ENCODE measurements at regions not wholly inside any gene's neighbourhood (a gene's known extent, or its start where the extent isn't known, plus 50 kb on each side); places are given as distances from the start of the nearest gene placed in this dataset.
"Not testable (repeated sequence)": the region's sequence is repeated elsewhere in the genome, so short reads cannot be mapped to it uniquely, and the experiment has no call there.

- DNase-seq = no peak
Measured at GRCh38 chr6:74607934-74608333, 597.9 kb downstream of the COL12A1 start.

DNA sequence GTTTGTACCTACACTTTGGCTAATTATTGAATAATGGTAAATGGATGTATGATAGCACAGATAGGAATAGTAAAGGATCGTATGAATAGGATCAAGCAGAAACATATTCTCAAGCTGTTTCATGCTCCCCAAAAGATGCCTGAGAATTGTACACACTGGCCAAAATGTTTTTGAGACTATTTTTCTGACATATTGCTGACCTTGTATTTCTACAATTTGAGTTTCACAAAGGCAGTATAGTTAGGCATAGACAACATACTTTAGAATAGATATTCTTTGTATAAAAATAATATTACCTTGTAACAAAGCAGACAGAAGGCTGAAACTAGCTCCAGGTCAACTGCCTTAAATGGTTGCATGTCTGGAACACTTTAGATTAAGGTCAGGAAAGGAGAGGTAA, 598.4 kb downstream of the COL12A1 start:
- no peak for DNase-seq

GRCh38 chr6:74606582-74607071, 599.2 kb downstream of the COL12A1 start:
- no peak for DNase-seq

GRCh38 chr6:74605922-74606581, 599.8 kb downstream of the COL12A1 start:
- DNase-seq = no peak

- DNase-seq = no peak
Measured at GRCh38 chr6:74604279-74604678, 601.6 kb downstream of the COL12A1 start.

GRCh38 chr6:74603322-74604076, 602.4 kb downstream of the COL12A1 start:
- no peak for DNase-seq

DNA sequence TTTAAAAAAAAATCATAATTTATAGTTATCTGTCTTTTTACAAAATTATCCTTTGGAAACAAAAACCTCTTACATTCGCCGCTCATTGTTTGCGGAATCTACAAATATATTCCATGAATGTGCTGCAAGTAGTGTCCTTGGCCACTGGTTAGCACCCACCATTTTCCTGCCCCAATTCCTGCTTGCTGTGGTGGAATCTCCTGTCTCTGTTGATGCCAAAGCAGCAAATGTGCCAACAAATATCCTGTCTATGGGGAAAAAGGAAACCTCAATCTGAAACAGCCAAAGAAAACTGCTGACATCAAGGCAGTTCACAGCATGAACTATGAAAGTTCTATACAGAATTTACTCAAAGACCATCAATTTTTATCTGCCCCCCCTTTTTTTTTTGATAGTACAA, 603.6 kb downstream of the COL12A1 start:
- no peak for DNase-seq

DNA sequence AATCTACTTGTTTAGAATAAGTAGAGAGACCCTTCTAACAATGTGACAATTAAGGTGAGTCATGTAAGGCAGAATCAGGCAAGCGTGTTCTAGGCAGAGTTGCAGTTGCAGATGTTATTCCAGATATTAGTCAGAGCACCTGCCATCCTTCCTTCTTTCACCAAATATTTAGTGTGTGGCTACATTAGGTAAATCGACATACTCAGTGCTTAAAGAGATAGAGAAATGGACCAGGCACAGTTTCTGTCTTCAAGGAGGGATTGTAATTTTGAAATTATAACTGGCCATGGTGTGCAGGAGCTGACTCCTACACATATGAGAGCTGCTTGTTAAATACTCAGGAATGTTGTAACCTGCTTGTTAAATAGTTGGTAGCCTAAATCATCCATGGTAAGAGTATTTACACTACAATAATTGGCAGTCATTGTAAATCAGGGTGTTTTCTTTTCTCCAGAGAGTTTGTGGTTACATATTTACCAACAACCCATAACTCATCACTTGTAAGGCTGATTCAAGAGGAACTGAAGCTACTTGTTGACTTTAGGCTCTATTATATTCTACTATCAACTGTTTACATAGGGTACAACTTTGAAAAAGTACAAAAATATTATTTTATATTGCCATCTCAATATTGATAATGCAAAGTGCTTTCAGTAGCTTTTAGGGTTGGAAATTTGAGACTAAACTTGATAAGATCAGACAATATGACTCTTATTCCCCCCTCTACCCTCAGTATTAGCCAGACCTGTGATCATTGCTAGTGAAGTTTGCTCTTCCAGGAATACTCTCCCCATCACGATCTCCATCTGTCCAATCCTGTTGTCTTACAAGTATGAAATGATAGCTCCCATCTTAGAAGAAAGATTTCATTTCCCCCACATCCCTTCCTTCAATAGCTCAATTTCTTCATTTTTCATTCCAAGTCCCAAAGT, 607.1 kb downstream of the COL12A1 start:
- no peak for DNase-seq

DNA sequence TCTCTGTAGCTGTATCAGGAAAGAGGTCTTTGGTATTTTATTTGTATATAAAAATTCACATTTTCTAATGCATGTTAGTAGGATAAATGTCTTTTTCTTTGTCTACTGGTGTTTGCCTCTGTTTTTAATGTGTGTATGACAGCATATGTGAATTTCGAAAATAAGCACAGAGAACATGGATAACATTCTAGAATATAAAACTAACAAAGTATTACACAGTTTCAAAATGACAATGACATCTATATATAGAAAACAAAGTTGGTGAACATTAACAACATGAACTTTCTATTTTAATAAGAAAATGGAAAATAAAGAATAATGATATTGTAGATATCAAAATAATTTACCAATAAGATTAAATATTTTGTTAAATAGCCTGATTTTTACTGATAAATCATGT, 608.0 kb downstream of the COL12A1 start:
- no peak for DNase-seq

DNA sequence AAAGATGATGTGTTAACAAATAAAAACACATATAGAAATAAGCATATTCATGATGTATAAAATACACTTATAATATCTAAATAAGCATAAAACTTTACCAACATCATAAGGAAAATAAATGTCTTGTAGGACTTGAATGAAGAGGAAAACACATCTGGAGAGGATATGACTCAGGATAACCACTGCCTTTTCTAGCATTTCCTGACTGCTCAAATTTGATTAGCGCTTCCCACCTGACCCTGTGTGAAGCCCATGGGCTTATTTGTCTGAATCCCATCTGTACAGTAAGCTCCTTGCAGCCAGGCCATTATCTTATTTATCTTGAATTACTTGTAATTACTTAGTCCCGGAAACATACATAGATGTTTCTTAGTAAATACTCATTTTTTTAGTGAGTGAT, 608.6 kb downstream of the COL12A1 start:
- DNase-seq = no peak

GRCh38 chr6:74596588-74596987, 609.3 kb downstream of the COL12A1 start:
- DNase-seq = no peak

- not testable (repeated sequence) for DNase-seq
Measured at GRCh38 chr6:74594350-74594749, 611.5 kb downstream of the COL12A1 start.

DNA sequence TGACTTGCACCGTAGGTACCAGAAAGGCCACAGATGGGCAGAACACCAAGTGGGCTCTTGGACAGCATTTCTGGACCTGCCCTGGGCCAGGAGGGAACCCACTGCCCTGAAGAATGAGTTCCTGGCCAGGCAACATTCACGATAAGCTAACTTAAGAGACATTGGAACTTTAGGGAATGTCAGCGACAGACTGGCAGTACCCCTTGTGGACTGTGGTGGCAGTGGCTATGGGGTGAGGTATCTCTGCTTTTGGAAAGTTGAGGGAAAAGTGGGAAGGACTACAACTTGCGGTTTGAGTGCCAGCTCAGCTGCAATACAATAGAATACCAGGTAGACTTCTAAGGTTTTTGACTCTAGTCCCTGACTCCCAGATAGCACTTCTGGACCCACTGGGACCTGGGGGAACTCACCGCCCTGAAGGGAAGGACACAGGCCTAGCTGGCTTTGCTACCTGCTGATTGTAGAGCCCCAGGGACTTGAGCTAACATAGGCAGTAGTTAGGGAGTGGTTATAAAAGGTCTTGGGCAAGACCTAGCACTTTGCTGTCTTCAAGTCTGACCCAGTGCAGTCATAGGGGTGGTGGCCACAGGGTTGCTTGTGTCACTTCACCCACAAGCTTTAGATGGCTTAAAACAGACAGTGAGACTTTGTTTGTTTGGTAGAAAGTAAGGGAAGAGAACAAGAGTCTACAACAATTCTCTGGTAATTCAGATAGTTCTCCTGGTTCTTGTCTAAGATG, 617.6 kb downstream of the COL12A1 start:
- no peak for DNase-seq

GRCh38 chr6:74587386-74587785, 618.5 kb downstream of the COL12A1 start:
- no peak for DNase-seq

- DNase-seq = no peak
Measured at GRCh38 chr6:74585753-74586152, 620.1 kb downstream of the COL12A1 start.

GRCh38 chr6:74581681-74582080, 624.2 kb downstream of the COL12A1 start:
- no peak for DNase-seq

GRCh38 chr6:74579794-74580193, 626.1 kb downstream of the COL12A1 start:
- DNase-seq = no peak

DNA sequence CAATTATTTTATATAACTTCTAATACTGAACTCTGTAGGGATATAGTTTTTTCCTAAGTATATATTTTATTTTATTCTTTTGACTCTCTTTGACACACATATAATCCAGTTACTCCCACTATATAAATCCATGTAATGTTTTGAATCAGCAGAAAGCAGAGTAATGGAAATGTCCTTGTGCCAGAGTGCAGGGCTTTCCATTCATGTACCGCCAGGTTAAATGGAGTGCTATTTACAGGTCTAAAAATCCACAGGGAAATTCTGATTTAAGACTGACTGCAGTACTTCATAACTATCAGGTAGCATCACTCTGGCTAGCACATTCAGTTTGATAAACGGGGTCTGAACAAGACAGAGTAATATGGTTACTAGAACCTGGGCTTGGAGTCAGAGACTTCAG, 626.8 kb downstream of the COL12A1 start:
- no peak for DNase-seq

- no peak for DNase-seq
Measured at GRCh38 chr6:74578339-74578738, 627.5 kb downstream of the COL12A1 start.

GRCh38 chr6:74577619-74578018, 628.2 kb downstream of the COL12A1 start:
- DNase-seq = no peak

DNA sequence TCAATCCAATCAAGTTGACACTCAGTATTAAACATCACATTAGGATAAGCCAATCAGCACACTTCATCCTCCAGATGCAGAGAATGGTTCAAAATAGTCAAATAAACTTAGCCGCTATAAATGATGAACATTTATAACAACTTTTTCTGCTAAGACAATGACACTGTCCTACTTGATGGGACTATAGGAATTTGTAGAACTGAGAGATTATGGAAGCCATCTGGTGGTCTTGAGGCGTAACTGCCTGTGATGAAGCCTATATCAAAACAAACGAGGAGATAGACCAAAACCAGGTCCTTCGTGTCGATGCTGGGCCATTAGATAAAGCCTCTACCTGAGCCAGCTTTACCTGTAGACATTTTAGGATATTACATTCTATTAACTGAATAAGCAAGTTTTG, 631.1 kb downstream of the COL12A1 start:
- DNase-seq = no peak

GRCh38 chr6:74573613-74574012, 632.2 kb downstream of the COL12A1 start:
- no peak for DNase-seq

DNA sequence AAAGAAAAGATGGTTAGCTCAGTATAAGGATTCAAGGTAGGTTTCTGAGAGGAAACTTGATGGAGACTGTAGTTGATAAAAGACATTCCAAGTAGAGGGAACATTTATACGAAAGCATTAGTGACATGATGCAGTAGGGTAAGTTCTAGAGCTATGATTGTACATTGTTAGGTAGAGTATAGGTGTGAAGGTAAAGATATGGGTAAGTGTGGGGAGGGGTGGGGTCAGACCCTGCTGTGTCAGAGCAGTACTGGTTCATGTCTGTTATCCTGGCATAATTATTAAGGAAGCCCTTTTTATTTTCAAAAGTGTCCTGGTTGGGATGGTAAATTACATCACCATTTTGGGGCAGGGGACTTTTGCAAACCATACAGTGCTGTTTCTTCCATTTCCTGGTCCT, 635.8 kb downstream of the COL12A1 start:
- no peak for DNase-seq

Measured in KG1 (cell line).